ENCODE measurements at regions not wholly inside any gene's neighbourhood (a gene's known extent, or its start where the extent isn't known, plus 50 kb on each side); places are given as distances from the start of the nearest gene placed in this dataset.

- DNase-seq, result no peak
Observed at GRCh38 chr12:17802657-17803641, 287.0 kb downstream of the RERGL start.

DNA sequence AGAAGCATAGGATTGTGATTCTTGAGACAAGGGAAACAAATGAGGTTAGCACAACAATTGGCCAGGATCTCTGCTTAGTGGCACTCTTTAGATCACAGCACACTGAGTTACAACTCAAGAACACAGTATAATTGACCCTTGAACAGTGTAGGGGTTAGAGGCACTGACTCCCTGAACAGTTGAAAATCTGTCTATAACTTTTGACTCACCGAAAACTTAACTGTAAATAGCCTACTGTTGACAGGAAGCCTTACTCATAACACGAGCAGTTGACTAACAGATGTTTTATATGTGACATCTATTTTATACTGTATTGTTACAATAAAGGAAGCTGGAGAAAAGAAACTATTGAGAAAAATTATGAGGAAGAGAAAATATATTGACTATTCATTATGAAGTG is 296.1 kb downstream of the RERGL start:
- no peak for DNase-seq

DNA sequence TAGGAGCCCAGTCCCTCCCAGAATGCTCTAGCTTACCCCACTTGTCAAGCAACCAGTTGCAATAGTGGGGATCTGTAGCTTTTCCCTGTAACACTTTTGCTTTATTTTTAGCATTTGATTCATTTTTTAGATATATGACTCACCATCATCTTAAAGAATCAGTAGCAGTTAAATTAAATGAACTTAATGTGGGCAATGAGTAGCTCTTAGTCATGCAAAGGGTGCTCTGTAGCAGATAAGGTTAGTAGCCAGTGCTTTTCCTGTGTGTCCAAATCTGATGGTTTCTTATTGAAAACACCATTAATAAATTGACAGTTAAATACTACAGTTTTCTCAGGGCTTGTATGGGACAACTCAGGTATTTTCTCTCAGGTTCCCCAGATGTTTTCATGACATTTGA is 311.8 kb downstream of the RERGL start:
- no peak for DNase-seq

GRCh38 chr12:17763366-17763765 is 326.6 kb downstream of the RERGL start:
- DNase-seq, result no peak

DNA sequence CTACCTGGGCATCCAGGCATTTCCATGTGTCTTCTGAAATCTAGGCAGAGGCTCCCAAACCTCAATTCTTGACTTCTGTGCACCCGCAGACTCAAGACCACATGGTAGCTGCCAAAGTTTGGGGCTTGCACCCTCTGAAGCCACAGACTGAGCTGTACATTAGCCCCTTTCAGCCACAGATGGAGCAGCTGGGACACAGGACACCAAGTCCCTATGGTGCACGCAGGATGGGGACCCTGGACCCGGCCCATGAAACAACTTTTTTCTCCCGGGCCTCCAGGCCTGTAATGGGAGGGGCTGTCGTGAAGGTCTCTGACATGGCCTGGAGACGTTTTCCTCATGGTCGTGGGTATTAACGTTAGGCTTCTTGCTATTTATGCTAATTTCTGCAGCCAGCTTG is 330.0 kb downstream of the RERGL start:
- DNase-seq, result no peak
